Large intestine (tissue), 3 donors: ENCODE measurements at regions not wholly inside any gene's neighbourhood (a gene's known extent, or its start where the extent isn't known, plus 50 kb on each side); places are given as distances from the start of the nearest gene placed in this dataset.

Experiments
- DNase-seq, 2 donors: peaks; one replicate each; pipeline versions ENCODE4 v3.0.0 to v3.0.0-alpha.2; 2013
- H3K27ac ChIP-seq: one replicate; pipeline ENCODE4 v1.5.1; 2013; ENCODE audit warnings: low read length
- H3K27me3 ChIP-seq: 2 replicates; pipeline ENCODE4 v1.6.1; 2013; ENCODE audit warnings: low read length; ENCODE audit not compliant: control insufficient read depth, insufficient read depth
- H3K36me3 ChIP-seq: 2 replicates; pipeline ENCODE4 v1.6.1; 2013; ENCODE audit warnings: low read length; ENCODE audit not compliant: control insufficient read depth, insufficient read depth
- H3K4me1 ChIP-seq: one replicate; pipeline ENCODE4 v1.6.1; 2013; ENCODE audit warnings: low read length; ENCODE audit not compliant: control insufficient read depth, insufficient read depth
- H3K4me3 ChIP-seq: one replicate; pipeline ENCODE4 v1.5.1; 2013; ENCODE audit warnings: low read length
- H3K9me3 ChIP-seq: one replicate; pipeline ENCODE4 v1.6.1; 2013; ENCODE audit warnings: mild to moderate bottlenecking, low read depth, low read length, moderate library complexity; ENCODE audit not compliant: control insufficient read depth
- WGBS: methylation state at CpG from one replicate; pipeline ENCODE4 v1.1.5; 2013; ENCODE audit warnings: low lambda C conversion rate; ENCODE audit not compliant: insufficient coverage; 5-methylcytosine and 5-hydroxymethylcytosine counted together

DNA sequence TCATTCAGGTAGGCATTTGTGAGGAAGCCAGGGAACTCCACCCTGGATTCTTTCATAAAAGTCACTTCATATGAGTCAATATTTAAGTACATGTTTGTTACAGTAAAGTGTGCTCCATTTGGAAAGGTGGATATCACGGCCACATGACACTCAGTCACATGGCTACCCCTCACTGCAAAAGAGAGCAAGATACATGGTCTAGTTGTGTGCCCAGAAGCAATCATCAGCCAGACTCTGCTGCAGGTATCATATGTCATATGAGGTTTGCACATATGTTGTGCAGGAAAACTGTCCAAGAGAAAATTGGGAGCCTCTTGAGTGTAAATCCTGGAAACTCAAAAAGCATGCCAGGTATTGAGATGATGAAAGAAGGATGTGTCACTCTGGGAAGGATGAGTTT, 55.0 kb upstream of the NMNAT3 start:
- H3K36me3 ChIP-seq, result no peaks in the 10 kb centered on the region
- H3K27me3 ChIP-seq, result peaks cover 3% of the 10 kb centered on the region
- no CpG with 5 or more reads among the region's 1 CpG for WGBS
- no peak for DNase-seq
- no peaks in the 10 kb centered on the region for H3K9me3 ChIP-seq
- H3K4me3 ChIP-seq, result no peak overlapping the region
- H3K27ac ChIP-seq, result no peak overlapping the region
- no peaks in the 10 kb centered on the region for H3K4me1 ChIP-seq

DNA sequence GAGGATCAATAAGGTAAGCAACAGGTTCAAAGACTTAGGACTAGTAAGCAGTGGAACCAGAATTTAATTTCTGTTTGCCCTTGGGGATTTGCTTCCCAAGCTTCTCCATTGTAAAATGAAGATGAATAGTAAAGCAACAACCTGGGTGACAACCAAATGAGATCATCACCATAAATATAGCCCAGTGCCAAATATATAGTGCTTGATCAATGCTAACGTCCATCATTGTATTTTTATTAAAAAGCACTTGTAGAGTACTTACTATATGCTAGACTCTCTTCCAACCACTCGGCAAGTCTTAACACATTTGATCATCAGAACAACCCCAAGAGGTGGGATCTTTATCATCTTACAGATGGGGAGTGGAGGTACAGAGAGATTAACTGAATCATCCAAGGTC, 51.5 kb upstream of the NMNAT3 start:
- no peak for DNase-seq
- Histone ChIP-seq H3K36me3 (no peaks in the 10 kb centered on the region), H3K4me3 (no peak overlapping the region), H3K27me3 (no peaks in the 10 kb centered on the region), H3K4me1 (no peaks in the 10 kb centered on the region), H3K27ac (no peak overlapping the region), H3K9me3 (no peaks in the 10 kb centered on the region)
- WGBS, result no CpG with 5 or more reads among the region's 2 CpGs

DNA sequence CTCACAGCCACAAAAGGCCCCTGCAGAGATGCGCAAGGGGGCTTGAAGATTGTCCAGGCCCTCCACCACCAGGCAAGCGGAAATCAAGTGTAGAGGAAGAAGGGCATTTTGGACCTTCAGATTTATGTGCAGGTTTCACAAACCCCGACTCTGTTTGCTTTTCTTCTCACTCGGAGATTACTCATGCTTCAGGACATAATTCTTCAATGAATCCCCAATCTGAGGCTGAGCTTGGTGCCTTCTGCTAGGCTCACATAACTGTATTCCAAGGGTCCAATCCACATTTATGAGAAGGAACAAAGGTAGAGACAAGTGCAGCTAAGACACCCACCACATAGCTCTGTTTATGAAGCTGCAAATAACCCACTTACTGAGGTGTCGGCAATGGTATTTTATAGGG, 50.6 kb upstream of the NMNAT3 start:
- Histone ChIP-seq H3K36me3 (no peaks in the 10 kb centered on the region), H3K9me3 (no peaks in the 10 kb centered on the region), H3K4me3 (no peak overlapping the region), H3K27me3 (no peaks in the 10 kb centered on the region), H3K4me1 (no peaks in the 10 kb centered on the region), H3K27ac (no peak overlapping the region)
- DNase-seq, result no peak
- no CpG with 5 or more reads among the region's 5 CpGs for WGBS
